DMS153 treated with DMSO at 0.1 percent for 48 hours (cell line): ENCODE measurements at regions not wholly inside any gene's neighbourhood (a gene's known extent, or its start where the extent isn't known, plus 50 kb on each side); places are given as distances from the start of the nearest gene placed in this dataset.

Experiments used
- DNase-seq: peaks from one replicate; lab custom pipeline; 2025; ENCODE audit not compliant: unreplicated experiment; lab: John Stamatoyannopoulos, UW

DNA sequence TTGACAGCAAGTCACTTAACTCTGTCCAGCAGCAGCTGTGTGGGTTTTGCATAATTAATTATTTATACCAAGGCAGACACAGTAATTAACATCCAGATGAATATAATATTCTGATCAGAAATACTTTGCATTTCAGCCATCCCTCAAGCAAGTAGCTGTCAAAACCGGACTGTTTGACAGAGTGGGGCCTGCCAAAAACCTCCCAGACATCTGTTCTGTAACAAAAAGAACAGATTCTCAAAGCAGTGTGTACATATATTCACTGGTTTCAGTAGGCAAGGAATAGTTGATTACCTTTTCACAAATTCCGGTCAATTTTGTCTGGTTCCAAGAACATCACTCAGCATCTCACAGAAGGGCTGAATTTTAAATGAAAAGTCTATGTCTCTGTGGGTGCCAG is 291.6 kb downstream of the CMPK2 start:
- DNase-seq, result no peak

DNA sequence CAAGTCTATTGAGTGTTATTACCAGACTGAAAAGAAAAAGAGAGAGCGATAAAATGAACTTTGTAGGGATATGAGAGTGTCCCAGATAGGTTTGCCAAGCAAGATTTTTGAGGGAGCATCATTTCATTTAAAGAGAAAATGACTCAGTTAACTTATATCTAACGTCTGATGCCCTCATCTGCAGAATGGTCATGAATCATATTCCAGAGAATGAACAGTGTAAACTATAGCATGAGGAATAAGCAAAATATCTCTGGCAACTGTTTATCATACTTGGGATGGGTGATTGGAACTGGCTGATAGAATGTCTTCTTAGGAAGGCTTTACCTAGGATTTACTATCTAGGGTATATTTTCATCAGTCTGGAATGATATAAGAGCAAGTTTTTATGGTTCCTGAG is 289.4 kb downstream of the CMPK2 start:
- DNase-seq, result no peak

DNA sequence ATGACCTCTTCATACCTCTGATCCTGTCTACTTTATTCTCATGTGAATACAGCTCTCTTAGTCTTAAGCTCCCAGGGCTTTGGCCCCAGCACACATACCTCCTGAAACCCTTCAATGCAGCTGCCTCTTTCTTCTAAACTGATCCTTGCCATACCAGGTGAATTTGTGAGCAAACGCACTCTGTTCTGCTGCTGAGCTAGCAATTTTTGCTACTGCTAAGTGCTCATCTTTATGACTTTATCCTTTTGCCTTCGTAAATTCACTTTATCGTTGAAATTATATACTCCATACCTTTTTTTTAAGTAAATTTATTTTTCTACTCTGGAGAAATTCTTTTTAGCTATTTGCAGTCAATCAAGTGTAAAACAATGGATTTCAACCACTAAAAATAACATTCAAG is 287.7 kb downstream of the CMPK2 start:
- DNase-seq, result no peak

DNA sequence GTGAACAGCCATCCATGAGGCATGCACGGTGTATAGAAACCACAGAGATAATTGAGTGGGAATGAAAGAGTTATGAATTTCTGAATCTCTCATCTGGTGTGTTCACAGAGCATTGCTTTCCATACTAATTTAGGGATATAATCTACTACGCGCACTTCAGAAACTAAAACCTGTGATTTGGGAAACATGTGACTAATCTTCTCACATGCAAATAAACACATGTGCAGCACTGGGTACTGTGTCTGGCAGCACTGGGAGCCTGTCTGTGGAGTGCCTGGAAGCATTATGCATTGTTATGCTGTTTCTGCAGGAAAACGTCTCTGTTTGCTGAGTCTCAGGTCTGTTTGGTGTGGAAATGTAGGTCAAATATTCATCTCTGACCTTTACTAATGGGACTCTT is 287.3 kb downstream of the CMPK2 start:
- no peak for DNase-seq

DNA sequence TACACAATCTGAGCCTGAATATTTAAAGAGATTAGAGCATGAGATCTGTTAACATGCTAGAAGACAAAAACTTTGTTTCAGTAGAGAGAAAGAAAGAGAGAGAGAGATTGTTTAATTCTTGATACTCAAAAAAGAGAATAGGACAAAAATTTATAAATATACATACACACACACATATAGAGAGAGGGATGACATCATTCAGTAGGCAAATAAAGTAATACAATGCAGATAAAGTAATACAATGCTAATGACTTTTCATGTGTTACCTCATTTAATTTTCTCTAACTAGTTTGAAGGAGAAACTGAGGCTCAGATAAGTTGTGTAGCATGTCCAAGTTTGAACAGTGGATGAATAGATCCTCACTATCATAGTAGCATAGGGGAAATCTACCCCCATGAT is 286.4 kb downstream of the CMPK2 start:
- DNase-seq, result no peak

DNA sequence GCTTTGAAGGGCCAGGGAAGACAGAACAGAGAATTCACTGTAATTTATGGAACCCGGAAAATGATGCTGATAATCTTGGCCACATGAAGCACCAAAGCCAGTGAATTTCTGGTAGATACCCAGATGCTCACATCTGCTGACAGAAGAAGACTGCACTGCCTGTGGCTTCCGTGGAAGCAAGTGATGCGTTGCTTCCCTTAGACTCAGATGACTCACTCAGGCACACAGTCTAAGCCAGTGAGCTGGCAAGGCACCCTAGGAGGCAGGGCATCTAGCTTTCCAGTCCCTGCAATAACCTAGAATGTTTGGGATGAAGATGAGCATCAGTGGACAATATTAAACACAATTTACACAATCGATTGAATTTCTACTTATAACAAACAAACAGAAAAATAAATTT is 284.7 kb downstream of the CMPK2 start:
- DNase-seq, result no peak

DNA sequence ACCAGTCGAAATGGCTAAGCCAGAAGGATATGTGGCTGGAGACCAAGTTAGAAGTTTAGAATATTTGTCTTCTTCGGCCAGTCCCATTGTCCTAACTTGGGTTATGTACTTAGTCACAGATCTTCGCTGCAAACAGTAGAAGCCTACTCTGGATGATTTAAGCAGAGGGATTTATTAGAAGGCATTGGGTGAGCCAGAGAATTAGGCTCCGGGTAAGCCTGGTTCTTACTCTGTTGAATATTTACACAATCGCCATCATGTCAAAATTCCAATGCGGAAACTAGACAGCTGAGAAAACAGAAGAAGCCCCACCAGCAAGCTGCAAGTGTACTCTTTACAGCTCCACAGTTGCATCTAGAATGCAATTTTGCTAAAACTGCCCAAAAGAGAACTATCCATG is 276.6 kb downstream of the CMPK2 start:
- DNase-seq, result no peak

DNA sequence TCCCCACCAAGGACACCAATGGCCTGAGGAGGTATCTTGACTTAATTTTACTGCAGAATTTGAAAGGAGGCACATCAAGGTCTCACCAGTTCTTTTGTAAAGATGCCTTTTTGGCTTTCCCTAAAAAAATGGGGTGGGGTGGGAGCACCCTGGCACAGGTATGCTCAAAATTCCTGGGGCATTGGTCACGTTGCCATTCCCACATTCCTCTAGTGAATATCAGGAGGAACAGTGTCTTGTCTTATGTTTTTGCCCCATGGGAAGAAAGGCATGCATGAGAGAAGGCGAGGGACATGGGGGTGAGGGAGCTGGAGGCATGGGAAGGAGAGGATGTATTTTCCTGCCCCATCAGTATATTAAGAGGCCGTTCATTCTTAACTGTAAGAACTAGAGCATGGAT is 275.3 kb downstream of the CMPK2 start:
- DNase-seq, result no peak

DNA sequence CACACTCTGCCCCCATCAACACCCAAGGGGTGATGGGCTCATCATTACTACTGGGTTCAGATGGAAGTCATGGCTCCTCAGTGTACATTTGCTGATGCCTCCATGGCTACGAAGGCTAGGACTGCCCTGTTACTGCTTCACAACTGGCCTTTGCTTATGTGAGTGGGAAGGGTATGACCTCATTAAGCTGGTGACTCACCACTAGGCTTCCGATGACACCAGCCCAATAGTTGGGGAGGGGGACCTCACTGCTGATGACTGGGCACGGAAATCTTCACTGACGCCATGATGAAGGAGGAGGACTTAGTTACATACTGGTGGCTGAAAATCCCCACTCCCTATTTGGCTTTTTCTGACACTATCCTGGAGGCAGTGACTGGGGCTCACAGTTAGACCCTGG is 263.2 kb downstream of the CMPK2 start:
- no peak for DNase-seq

DNA sequence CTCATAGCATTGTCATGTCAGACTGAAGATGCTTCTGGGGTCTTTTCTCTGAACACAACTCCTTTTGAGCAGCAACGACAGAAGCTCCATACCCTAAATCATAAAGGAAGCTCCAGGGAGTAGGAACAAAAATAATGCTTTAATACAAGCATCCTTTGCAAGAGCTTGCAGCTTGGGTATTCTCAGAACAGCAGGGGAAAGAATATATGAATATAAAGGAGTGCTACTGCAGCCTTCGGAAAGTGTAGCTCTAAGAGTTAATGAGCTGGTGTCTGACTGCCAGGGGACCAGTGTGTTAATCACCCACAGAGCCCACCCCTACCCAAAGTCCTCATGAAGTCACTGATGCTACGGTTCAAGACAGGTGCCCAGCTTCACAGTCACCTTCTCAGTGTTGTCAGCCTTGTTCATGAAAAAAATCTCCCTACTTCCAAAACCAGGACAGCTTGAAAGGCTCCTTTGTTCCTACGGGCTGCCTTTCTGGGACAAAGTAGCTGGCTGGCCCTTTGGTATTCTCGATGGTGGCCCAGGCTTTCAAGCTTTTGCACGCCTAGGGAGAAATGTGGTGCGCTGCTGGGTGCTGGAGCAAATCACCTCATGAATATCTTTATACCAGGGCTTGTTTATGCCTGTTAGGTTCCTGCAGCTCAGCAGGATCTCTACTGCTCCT is 259.7 kb downstream of the CMPK2 start:
- no peak for DNase-seq

DNA sequence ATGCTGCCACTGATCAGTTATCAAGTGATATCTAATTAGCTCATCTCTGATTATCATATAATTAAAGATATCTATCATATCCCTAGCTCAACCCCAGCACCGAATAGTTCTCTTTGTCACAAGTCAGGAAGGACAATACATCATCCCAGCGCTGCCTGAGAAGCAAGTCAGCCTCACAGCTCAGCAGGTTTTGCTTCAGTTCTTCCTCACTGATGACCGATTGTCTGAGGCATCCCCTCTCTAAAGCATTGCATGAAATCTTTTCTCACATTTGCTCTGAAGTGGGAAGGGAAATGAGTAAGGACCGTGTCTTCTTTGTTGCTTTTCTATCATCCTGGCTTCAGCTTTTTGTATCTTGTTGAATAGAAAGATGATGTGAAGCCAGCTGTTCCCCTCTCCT is 247.9 kb downstream of the CMPK2 start:
- no peak for DNase-seq

DNA sequence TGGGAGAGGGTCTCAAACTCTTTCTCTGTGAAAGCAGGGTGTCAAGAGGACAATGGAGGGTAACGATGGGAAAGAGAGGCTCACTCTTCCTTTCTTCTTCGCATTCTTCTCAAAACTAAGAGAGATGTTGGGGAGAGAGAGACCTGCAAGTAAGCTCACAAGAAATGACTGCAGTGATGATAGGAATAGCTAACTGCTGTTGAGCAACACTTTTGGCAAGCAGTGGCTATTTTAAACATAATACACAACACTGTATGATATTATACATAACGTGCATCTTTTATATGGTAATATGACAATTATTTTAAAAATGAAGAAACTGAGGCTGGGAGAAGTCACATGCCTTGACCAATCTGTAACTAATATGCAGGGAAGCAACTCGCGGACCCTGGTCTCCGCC is 247.5 kb downstream of the CMPK2 start:
- no peak for DNase-seq

DNA sequence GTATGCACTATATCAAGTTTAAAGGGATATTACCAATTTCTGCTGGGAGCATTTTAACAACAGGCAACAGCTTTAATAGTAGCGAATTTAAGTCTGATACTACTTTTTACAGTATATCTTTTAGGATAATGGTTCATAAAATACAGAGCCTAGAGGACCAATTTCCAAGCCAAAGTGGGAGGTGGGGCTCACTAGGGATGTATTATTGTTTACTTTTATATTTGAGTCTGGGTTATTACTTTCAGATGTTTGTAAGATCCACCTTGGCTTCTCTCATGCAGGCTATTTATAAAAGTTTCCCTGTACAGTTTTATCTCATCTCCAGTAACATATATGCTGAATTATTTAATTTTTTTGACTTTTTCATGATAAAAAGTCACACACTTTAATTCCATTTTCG is 242.0 kb downstream of the CMPK2 start:
- no peak for DNase-seq

DNA sequence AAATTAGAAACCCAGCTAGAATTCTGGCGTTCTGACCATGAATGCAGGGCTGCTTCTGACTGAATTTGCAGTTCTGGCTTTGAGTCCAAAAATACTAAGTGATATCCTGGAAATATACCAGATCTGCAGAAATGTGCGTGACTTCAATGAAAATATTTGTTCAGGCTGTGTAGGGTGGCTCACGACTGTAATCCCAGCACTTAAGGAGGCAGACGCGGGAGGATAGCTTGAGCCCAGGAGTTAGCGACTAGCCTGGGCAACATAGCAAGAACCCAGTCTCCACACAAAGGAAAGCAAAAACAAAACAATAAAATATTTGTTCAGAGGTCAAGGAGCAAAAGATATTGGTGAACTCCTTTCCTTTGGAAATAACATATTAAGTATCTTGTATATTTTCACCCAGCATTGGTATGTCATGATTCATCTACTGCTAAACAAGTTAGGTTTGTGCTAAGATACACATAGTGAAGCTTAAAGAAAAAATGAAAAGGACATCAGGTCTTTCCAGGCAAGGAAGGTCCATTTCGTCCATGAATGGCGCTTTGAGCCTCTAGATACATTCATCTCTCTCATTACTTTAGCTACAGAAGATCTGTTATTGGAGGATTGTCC is 239.2 kb downstream of the CMPK2 start:
- DNase-seq, result no peak

DNA sequence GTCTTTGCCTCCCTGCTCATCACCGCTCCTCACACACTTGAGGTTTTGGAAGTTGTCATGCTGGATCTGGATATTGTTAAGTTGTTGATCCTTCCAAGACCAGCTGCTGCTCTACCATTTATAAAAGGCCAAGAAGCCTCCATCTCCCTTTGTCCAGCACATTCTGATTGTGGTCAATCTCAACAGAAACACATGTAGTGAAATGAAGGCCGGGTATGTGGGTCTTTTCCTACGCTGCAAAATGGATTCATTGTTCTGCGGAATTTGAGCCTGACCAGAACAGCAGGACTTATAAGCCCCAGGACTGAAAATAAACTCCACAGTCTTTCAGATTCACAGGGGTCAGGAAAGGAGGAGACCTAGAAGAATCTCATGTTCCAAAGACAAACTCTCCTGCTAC is 238.4 kb downstream of the CMPK2 start:
- no peak for DNase-seq

DNA sequence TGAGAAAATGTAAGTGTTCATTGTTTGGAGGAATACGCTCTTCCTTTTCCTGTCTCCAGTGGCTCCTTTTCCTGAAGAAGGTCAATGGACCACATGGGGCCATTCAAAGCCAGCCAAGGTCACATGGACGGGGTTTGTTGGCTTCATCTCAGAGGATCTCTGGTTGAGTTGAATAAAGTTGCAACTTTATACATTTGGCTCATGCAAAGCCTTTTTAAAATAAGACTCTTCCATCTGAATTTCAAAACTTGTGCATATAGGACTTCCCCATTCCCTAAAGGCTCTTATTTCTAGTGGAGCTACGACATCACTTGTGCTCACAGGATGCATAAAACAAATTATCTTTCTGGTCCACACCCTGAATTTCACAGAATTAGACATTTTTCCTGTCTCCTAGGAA is 235.5 kb downstream of the CMPK2 start:
- no peak for DNase-seq

DNA sequence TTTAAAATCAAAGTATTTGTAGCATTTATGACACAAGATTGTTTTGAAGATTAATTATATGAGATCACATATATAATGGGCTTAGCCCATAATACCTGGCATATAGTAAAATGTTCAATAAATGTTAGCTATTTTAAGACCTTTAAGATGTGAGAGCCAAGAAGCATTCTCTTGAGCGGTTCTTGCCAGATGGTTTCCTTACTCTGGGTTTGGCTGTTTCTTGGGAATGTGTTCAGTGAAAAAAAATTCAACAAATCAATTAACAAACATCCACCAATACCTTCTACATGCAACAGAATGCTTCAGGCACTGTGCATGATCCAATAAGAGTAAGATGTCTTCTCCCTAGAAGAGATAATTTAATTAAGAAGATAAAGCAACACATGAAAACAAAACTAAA is 230.4 kb downstream of the CMPK2 start:
- DNase-seq, result no peak

DNA sequence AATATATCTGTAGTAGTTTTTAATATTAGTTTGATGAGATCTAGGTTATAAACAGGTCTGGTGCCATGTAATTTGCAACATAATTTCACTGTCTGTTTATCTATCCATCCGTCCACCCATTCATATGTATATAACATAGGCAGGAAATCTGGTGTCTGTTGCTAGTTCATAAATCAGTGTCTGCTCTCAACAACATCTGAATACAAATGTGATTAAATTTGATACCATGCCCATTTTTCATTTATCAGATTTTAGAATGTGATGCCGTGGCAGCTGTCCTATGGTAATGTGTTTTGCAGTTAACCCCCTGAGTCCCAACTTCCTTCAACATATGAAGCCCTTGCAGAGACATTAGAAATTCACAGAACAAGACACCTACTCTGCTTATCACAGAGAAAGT is 228.4 kb downstream of the CMPK2 start:
- DNase-seq, result no peak

DNA sequence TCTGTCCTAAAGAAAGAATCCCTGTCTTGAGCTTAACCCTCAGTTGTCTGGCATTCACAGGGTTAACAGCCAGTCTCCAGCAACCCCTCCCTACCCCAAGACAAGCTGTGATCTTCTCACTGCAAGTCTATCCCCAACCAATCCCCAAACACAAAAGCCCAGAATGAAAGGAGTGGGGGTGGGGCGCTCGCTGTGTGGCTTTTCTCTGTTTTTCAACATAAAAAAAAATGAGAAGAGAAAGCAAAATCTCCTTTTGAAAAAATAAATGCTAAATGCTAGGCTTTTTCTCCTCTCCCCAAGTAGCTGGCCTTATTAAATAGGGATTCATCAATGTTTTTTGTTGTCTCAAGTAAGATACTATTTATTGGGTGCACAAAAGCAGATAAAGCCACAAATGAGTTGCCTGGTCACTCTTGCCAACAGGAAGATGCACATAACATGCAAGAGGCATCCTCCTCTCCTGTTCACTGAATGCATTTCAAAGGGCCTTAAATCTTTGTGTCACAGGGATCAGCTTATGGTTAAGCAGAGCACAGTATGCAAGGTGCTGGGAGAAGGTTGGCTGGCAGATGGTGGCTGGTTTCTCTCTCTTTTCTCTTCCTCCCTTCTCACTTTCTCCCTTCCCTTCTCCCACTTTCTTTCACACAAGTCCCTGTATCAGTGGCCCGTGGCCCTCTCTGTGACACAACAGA is 225.6 kb downstream of the CMPK2 start:
- no peak for DNase-seq

DNA sequence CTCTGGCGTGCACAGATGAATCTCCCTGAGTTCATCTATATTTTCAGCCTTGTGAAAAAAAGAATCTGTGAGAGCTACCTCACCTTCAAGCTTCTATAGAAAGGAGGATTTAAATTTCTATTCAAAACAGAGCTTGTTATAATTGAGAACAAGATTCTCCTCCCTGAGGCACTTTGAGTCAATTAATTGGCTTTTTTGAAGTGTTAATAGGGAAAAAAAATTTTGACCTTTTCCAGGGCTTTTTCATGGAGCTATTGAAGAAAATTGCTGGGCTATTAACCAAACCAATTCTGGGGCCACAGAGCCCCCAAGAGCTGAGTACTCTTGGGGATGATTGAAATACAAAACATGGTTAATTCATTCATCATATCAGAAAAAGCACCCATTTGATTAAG is 225.1 kb downstream of the CMPK2 start:
- no peak for DNase-seq

DNA sequence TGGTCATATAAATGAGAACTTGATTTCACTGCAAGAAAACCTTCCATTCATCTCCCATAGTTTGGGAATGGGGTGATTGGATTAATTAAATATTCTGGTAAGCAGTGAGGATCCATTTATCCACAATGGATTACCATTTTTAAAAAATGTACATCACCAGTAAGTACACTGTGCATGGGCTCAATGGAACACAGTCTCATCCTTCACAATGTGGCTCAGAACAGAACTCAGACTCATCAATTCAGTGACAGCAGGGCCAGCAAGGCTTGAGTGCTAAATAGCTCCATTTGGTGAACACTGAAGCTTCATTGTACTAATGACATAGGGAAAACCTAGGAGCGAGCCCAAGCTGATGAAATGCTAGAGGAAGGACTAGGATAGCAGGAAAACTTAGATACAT is 223.8 kb downstream of the CMPK2 start:
- DNase-seq, result no peak

DNA sequence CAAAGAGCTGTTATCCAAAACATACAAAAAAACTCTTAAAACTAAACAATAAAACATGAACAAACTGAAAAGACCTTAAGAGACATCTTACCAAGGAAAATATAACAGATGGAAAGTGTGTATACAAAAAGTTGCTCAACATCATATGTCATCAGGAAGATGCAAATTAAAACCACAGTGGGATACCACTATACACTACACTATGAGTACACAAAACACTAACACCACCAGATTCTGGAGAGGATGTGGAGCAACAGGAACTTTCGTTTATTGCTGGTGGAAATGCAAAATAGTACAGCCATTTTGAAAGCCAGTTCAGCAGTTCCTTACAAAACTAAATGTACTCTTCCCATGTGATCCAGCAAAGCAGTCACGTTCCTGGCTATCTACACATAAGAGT is 221.4 kb downstream of the CMPK2 start:
- no peak for DNase-seq

DNA sequence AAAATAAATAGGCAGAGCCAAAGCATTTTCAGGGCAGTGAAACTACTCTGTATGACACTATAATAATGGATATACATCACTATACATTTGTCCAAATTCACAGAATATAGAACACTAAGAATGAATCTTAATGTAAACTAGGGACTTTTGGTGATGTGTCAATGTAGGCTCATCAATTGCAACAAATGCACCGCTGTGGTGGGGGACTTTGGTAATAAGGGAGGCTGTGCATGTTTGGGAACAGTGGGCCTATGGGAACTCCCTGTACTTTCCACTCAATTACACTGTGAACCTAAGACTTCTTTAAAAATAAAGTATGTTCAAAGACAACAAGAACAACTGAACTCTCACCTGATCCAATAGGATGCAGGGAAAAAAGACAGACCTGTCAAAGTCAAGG is 220.7 kb downstream of the CMPK2 start:
- no peak for DNase-seq
